Ishikawa (cell line): ENCODE measurements at regions not wholly inside any gene's neighbourhood (a gene's known extent, or its start where the extent isn't known, plus 50 kb on each side); places are given as distances from the start of the nearest gene placed in this dataset.

ENCODE experiments used
- CEBPB ChIP-seq: IDR thresholded peaks from 2 replicates; pipeline ENCODE4 v1.6.1; 2012
- CREB1 ChIP-seq: IDR thresholded peaks from 2 replicates; pipeline ENCODE4 v1.6.1; 2012; ENCODE audit warnings: low read depth
- EGR1 ChIP-seq: IDR thresholded peaks from 2 replicates; pipeline ENCODE4 v1.6.1; 2012
- EP300 ChIP-seq: IDR thresholded peaks from 2 replicates; pipeline ENCODE4 v1.6.1; 2012; ENCODE audit warnings: borderline replicate concordance
- FOXM1 ChIP-seq: IDR thresholded peaks from 2 replicates; pipeline ENCODE4 v1.6.1; 2012; ENCODE audit warnings: low read depth, borderline replicate concordance
- NFIC ChIP-seq: IDR thresholded peaks from 2 replicates; pipeline ENCODE4 v1.6.1; 2012
- RAD21 ChIP-seq: IDR thresholded peaks from 2 replicates; pipeline ENCODE4 v1.6.1; 2012; ENCODE audit warnings: low read depth
- TAF1 ChIP-seq: IDR thresholded peaks from 2 replicates; pipeline ENCODE4 v1.6.1; 2012; ENCODE audit warnings: low read depth, mild to moderate bottlenecking
- TCF12 ChIP-seq: IDR thresholded peaks from 2 replicates; pipeline ENCODE4 v1.6.1; 2012; ENCODE audit warnings: low read depth
- TEAD4 ChIP-seq: IDR thresholded peaks from 2 replicates; pipeline ENCODE4 v1.6.1; 2012
- USF1 ChIP-seq: IDR thresholded peaks from 2 replicates; pipeline ENCODE4 v1.6.1; 2012
- YY1 ChIP-seq: IDR thresholded peaks from 2 replicates; pipeline ENCODE4 v1.6.1; 2012; ENCODE audit warnings: low read depth
- ZBTB7A ChIP-seq: IDR thresholded peaks from 2 replicates; pipeline ENCODE4 v1.6.1; 2012; ENCODE audit warnings: low read depth
- TF ChIP-seq, protein P1 (sequence below): IDR thresholded peaks from 2 replicates; pipeline ENCODE4 v1.6.1; 2012; ENCODE audit warnings: low read depth, mild to moderate bottlenecking
- TF ChIP-seq, protein P2 (sequence below): IDR thresholded peaks from 2 replicates; pipeline ENCODE4 v1.6.1; 2012

DNA sequence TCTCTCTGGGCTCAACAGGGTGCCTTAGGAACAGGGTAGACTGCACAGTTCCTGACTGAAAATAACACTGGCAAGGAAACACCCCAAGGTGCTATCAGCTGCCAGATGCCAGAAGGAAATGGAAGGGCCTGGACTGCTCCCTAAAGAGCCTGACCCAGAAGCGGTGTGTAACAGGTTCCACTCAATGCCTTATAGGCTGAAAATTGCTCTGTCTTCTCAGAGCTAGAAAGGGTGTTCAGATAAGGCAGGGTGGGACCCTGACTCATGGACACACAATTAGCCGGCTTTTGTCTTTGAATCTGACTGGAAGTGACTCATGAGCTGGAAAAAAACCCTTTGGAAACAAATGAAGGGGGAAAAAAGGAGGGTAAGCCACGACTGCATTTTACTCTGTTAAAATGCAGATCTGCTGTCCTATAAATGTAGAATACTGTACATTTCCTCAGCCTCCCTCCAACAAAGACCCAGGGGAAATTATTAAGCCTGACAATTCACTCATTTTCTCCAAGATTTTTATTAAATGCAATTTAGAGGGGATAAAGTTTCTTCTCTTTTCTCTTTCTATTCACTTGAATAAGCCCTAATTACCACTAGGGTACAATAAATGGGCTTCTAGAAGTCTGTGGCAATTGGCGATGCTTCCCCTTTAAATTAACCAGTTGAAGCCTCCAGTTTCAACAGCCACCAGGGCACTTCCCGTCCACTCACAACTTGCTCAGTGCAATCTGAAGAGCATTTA lies 160.2 kb upstream of the TBL1XR1 start:
- TF ChIP-seq NFIC (peak; percentile 64; the same call in 1 of the 2 replicates), EGR1 (no peak), YY1 (no peak), TEAD4 (peak; percentile 65; the same call in 1 of the 2 replicates), TCF12 (peak; percentile 92), ZBTB7A (no peak), RAD21 (peak; percentile 37), USF1 (no peak), FOXM1 (peak; percentile 90), EP300 (peak; percentile 94), TAF1 (no peak; the same call in 1 of the 2 replicates), CEBPB (peak; percentile 42), CREB1 (0 out of 2 replicates have a peak, but pooled peaks have one; percentile 25)
- TF ChIP-seq, protein P1, sequence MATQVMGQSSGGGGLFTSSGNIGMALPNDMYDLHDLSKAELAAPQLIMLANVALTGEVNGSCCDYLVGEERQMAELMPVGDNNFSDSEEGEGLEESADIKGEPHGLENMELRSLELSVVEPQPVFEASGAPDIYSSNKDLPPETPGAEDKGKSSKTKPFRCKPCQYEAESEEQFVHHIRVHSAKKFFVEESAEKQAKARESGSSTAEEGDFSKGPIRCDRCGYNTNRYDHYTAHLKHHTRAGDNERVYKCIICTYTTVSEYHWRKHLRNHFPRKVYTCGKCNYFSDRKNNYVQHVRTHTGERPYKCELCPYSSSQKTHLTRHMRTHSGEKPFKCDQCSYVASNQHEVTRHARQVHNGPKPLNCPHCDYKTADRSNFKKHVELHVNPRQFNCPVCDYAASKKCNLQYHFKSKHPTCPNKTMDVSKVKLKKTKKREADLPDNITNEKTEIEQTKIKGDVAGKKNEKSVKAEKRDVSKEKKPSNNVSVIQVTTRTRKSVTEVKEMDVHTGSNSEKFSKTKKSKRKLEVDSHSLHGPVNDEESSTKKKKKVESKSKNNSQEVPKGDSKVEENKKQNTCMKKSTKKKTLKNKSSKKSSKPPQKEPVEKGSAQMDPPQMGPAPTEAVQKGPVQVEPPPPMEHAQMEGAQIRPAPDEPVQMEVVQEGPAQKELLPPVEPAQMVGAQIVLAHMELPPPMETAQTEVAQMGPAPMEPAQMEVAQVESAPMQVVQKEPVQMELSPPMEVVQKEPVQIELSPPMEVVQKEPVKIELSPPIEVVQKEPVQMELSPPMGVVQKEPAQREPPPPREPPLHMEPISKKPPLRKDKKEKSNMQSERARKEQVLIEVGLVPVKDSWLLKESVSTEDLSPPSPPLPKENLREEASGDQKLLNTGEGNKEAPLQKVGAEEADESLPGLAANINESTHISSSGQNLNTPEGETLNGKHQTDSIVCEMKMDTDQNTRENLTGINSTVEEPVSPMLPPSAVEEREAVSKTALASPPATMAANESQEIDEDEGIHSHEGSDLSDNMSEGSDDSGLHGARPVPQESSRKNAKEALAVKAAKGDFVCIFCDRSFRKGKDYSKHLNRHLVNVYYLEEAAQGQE = no peak
- TF ChIP-seq, protein P2, sequence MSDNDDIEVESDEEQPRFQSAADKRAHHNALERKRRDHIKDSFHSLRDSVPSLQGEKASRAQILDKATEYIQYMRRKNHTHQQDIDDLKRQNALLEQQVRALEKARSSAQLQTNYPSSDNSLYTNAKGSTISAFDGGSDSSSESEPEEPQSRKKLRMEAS = peak; percentile 76

DNA sequence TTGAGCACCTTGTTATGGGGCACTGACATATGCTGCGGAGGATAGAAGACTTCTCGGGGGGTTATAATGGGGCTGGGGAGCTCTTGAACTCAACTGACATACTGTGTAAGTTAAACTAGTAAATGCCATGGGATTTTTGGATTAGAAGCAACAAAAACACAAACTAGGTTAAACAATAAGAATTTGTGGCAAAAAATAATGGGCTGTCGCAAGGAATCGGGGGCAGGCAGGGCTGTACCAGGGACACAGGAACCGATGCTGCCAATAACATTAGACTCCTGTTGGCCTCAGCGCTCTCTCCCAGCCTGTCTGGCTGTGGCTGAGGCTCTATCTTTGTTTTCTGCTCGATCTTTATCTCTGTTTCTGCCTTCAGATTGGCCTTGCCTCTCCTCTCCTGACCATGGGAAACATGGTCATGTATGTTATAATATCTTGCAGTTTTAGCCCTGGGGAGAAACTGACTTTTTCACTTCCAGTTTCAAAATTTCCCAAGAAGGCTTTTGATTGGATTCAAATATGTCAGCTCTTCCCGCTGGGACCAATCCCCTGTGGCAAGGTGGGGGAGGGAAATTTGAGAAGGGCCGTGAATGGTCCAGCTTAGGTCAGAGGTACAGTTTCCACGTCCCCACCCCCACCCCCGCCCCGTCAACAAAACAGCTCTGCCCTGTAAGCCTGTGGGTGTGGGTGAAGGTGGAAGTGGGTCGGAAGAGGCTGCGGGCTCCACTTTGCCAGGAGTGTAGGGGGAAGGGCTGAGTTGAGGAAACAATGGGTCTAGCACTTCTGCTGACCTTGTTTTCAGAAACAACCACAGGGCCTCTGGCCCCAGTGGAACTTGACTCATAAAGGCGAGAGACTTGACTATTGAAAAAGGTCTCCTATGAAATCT lies 161.1 kb upstream of the TBL1XR1 start:
- TF ChIP-seq FOXM1 (peak; percentile 80), TAF1 (peak; percentile 24; the same call in 1 of the 2 replicates), CEBPB (peak; percentile 15; the same call in 1 of the 2 replicates), RAD21 (peak; percentile 39), NFIC (no peak), EP300 (peak; percentile 73), EGR1 (0 out of 2 replicates have a peak, but pooled peaks have one; percentile 56), TCF12 (no peak; the same call in none of the 2 replicates), YY1 (no peak; the same call in 1 of the 2 replicates)
- TF ChIP-seq, protein P2 = no peak

DNA sequence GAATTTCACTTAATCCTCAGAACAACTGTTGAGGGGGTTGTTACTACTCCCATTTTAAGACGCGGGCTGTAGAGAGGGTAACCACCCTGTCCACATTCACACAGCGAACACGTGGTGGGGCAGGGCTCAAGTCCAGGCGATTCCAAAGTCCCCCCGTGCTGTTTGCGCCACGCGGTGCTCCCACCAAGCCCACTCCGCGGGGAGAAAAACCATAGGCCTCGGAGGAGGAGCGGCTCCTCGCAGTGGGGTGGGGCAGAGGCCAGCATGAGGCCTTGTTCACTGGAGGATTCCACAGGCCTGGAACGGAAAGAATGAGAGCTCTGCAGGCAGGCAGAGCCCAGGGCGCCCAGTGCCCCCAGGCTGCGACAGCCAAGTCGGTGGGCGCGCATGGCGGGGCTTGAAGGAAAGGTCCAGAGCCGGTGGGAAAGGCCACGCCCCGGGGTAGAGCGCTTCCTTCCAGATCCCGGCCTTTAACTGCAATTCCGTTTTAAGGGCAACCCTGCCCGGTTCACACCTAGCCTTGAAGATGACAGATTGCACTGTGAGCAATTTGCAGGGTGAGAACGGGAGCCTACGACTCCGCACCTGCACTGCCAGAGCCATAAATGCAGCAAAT lies 161.8 kb upstream of the TBL1XR1 start:
- TF ChIP-seq ZBTB7A = no peak; the same call in 1 of the 2 replicates
- TF ChIP-seq RAD21 = peak; percentile 13
- no peak for TF ChIP-seq CEBPB
- TF ChIP-seq CREB1 = no peak
- TF ChIP-seq, protein P1 = no peak; the same call in 1 of the 2 replicates
- TF ChIP-seq EGR1 = no peak
- TF ChIP-seq FOXM1 = no peak
- peak; percentile 48 for TF ChIP-seq TAF1
- TF ChIP-seq EP300 = peak; percentile 11; the same call in 1 of the 2 replicates
- TF ChIP-seq, protein P2 = peak; percentile 91
- TF ChIP-seq YY1 = no peak; the same call in 1 of the 2 replicates
- TF ChIP-seq NFIC = no peak
- TF ChIP-seq TEAD4 = peak; percentile 61
- peak; percentile 33 for TF ChIP-seq TCF12
- TF ChIP-seq USF1 = 0 out of 2 replicates have a peak, but pooled peaks have one; percentile 40

DNA sequence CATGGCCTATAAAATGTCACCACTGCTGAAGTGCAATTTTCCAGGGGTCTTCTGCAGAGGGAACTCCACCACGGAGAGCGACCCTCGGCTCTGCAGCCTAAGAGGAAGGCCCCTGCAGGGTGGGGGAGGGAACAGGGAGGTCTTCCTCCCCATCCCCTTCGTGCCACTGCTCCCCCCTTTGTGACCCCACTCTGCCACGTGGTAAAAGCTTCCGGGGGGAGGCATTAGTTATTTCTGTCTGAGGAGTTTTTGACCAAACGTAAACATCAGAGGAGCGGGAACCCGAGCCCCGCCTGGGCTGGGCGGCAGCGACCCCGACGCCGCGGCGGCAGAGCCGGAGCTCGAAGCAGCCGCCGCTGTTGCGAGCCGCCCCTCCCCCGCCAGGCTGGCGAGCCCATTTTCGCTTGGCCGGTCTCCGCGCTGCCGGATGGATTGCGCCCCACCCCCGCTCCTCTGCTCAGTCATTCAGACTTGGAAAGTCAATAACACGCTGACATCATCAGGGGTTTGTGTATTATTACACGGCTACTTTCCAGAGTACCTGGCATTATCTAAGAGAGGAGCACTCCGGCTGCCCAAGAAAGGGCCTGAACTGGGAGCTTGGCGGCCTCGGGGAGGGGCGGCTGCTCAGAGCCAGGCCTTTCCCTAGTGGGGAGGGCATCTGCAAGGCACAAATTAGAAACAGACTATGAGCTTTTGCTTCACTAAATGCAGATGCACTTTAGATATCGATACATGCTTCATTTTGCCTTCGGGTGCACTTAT lies 162.5 kb upstream of the TBL1XR1 start:
- TF ChIP-seq, protein P1 = peak; percentile 11; the same call in 1 of the 2 replicates
- TF ChIP-seq RAD21 (peak; percentile 79), FOXM1 (peak; percentile 96), USF1 (peak; percentile 43), NFIC (peak; percentile 96), EGR1 (peak; percentile 96), CREB1 (peak; percentile 79), ZBTB7A (peak; percentile 96), TAF1 (peak; percentile 19; the same call in 1 of the 2 replicates), CEBPB (peak; percentile 92), YY1 (peak; percentile 78), TCF12 (peak; percentile 99), EP300 (peak; percentile 99), TEAD4 (peak; percentile 96)
- TF ChIP-seq, protein P2 = peak; percentile 90
